ENCODE measurements at regions not wholly inside any gene's neighbourhood (a gene's known extent, or its start where the extent isn't known, plus 50 kb on each side); places are given as distances from the start of the nearest gene placed in this dataset.

- TF ChIP-seq, protein P1, sequence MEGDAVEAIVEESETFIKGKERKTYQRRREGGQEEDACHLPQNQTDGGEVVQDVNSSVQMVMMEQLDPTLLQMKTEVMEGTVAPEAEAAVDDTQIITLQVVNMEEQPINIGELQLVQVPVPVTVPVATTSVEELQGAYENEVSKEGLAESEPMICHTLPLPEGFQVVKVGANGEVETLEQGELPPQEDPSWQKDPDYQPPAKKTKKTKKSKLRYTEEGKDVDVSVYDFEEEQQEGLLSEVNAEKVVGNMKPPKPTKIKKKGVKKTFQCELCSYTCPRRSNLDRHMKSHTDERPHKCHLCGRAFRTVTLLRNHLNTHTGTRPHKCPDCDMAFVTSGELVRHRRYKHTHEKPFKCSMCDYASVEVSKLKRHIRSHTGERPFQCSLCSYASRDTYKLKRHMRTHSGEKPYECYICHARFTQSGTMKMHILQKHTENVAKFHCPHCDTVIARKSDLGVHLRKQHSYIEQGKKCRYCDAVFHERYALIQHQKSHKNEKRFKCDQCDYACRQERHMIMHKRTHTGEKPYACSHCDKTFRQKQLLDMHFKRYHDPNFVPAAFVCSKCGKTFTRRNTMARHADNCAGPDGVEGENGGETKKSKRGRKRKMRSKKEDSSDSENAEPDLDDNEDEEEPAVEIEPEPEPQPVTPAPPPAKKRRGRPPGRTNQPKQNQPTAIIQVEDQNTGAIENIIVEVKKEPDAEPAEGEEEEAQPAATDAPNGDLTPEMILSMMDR (IDR thresholded peaks at IDR 0.05; ENCODE audit: low read depth, low read length): no peak
- in situ Hi-C loops (cut with HindIII; ENCODE audit: low sequenced_read_pairs): no loop called here
- no peak for DNase-seq (ENCODE audit: low read depth, low spot score)
Measured at GRCh38 chr5:74067748-74068541, 441.9 kb downstream of the ARHGEF28 start.

GRCh38 chr5:74064911-74065310 is 438.9 kb downstream of the ARHGEF28 start:
- TF ChIP-seq, protein P1 (IDR thresholded peaks at IDR 0.05; ENCODE audit: low read depth, low read length): no peak
- in situ Hi-C loops (cut with HindIII; ENCODE audit: low sequenced_read_pairs): no loop called here
- no peak for DNase-seq (ENCODE audit: low read depth, low spot score)
- H3K4me3 ChIP-seq (ENCODE audit: low read depth, low read length): no peak overlapping the region

More at GRCh38 chr5:74067748-74068541, 441.9 kb downstream of the ARHGEF28 start:
- no peak overlapping the region for H3K4me3 ChIP-seq (ENCODE audit: low read depth, low read length)

DNA sequence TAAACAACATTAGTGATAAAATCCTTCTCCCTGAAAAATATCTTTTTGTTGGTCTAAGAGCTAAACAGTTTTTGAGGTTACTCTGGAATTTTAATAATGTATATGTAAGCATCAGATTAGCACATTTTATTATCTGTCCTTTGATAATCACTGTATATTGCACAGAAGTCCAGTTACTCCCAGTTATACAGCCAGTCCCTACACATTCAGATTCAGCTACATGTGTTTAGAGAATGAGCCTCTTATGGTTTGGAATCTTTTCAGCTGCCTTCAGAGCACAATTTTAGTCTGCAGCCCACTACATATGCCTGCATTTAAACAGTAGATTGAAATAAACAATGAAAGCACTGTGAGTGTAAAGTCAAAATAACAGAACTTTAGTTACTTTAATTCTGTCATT is 438.2 kb downstream of the ARHGEF28 start:
- DNase-seq (ENCODE audit: low read depth, low spot score): no peak
- TF ChIP-seq, protein P1 (IDR thresholded peaks at IDR 0.05; ENCODE audit: low read depth, low read length): no peak
- in situ Hi-C loops (cut with HindIII; ENCODE audit: low sequenced_read_pairs): no loop called here
- no peak overlapping the region for H3K4me3 ChIP-seq (ENCODE audit: low read depth, low read length)

GRCh38 chr5:74063821-74064220 is 437.8 kb downstream of the ARHGEF28 start:
- peak; percentile 77 for DNase-seq (ENCODE audit: low read depth, low spot score)
- in situ Hi-C loops (cut with HindIII; ENCODE audit: low sequenced_read_pairs): no loop called here
- no peak overlapping the region for H3K4me3 ChIP-seq (ENCODE audit: low read depth, low read length)
- TF ChIP-seq, protein P1 (IDR thresholded peaks at IDR 0.05; ENCODE audit: low read depth, low read length): no peak

- TF ChIP-seq, protein P1 (IDR thresholded peaks at IDR 0.05; ENCODE audit: low read depth, low read length): no peak
- H3K4me3 ChIP-seq (ENCODE audit: low read depth, low read length): no peak overlapping the region
- in situ Hi-C loops (cut with HindIII; ENCODE audit: low sequenced_read_pairs): no loop called here
- DNase-seq (ENCODE audit: low read depth, low spot score): no peak
Measured at GRCh38 chr5:74063346-74063745, 437.4 kb downstream of the ARHGEF28 start.

- in situ Hi-C loops (cut with HindIII; ENCODE audit: low sequenced_read_pairs): no loop called here
- no peak overlapping the region for H3K4me3 ChIP-seq (ENCODE audit: low read depth, low read length)
- DNase-seq (ENCODE audit: low read depth, low spot score): no peak
- TF ChIP-seq, protein P1 (IDR thresholded peaks at IDR 0.05; ENCODE audit: low read depth, low read length): no peak
Measured at GRCh38 chr5:74061292-74061691, 435.3 kb downstream of the ARHGEF28 start.

Measured in astrocyte of the spinal cord (primary cell).